CD14-positive monocyte (primary cell): ENCODE measurements at regions not wholly inside any gene's neighbourhood (a gene's known extent, or its start where the extent isn't known, plus 50 kb on each side); places are given as distances from the start of the nearest gene placed in this dataset.

Source experiments
- DNase-seq, 3 donors: peaks; one replicate each; pipeline ENCODE4 v3.0.0-alpha.2; 2011 to 2022
- H2AFZ ChIP-seq: 2 replicates; pipeline ENCODE4 v1.6.0; 2012; ENCODE audit warnings: mild to moderate bottlenecking, low read depth, low read length, inconsistent platforms; ENCODE audit not compliant: insufficient read depth, poor library complexity, severe bottlenecking
- H3K27ac ChIP-seq, 2 donors: 1 replicate in 1 of 2; 2 replicates in 1 of 2; pipeline ENCODE4 v1.5.1; 2012 to 2013; ENCODE audit warnings: low read length in 2 of 2, control low read depth in 1 of 2, inconsistent platforms in 1 of 2, low read depth in 1 of 2, mild to moderate bottlenecking in 1 of 2
- H3K27me3 ChIP-seq, 2 donors: one replicate each; pipeline versions ENCODE4 v1.6.0 to v1.6.1; 2011 to 2013; ENCODE audit warnings: low read length in 2 of 2; ENCODE audit not compliant: control insufficient read depth in 2 of 2, insufficient read depth in 2 of 2
- H3K36me3 ChIP-seq, 2 donors: replicated peaks in 1 of 2; 1 replicate in 1 of 2; 2 replicates in 1 of 2; pipeline versions ENCODE4 v1.5.1 to v1.6.1; 2012 to 2013; ENCODE audit warnings: low read length in 2 of 2, control low read depth in 1 of 2, inconsistent platforms in 1 of 2, mild to moderate bottlenecking in 1 of 2; ENCODE audit not compliant: insufficient read depth in 2 of 2, control insufficient read depth in 1 of 2
- H3K4me1 ChIP-seq, 2 donors: 1 replicate in 1 of 2; 2 replicates in 1 of 2; pipeline versions ENCODE4 v1.5.1 to v1.6.1; 2012 to 2013; ENCODE audit warnings: low read length in 2 of 2, control low read depth in 1 of 2, inconsistent platforms in 1 of 2, mild to moderate bottlenecking in 1 of 2, moderate library complexity in 1 of 2; ENCODE audit not compliant: insufficient read depth in 2 of 2, control insufficient read depth in 1 of 2
- H3K4me2 ChIP-seq: replicated peaks from 2 replicates; pipeline ENCODE3; 2012; ENCODE audit warnings: low read length, moderate library complexity, mild to moderate bottlenecking; ENCODE audit not compliant: poor library complexity, severe bottlenecking; ENCODE audit errors: extremely low read depth
- H3K4me3 ChIP-seq, 3 experiments: fragments of 200-600 bp in 1 of 3; sonication (generic) in 1 of 3; replicated peaks in 1 of 3; 1 replicate in 2 of 3; 2 replicates in 1 of 3; pipeline ENCODE4 v1.5.1; 2011 to 2013; ENCODE audit warnings: low read length in 3 of 3, mild to moderate bottlenecking in 3 of 3, control low read depth in 2 of 3, low read depth in 2 of 3, inconsistent platforms in 1 of 3, moderate library complexity in 1 of 3
- H3K79me2 ChIP-seq: 2 replicates; pipeline ENCODE4 v1.6.0; 2012; ENCODE audit warnings: mild to moderate bottlenecking, control low read depth, inconsistent platforms, low read length, moderate library complexity; ENCODE audit not compliant: insufficient read depth
- H3K9ac ChIP-seq: 2 replicates; pipeline ENCODE4 v1.6.0; 2017; ENCODE audit warnings: low read length, mild to moderate bottlenecking; ENCODE audit not compliant: insufficient read depth, poor library complexity, severe bottlenecking
- H3K9me3 ChIP-seq, 2 donors: replicated peaks in 1 of 2; 1 replicate in 1 of 2; 2 replicates in 1 of 2; pipeline versions ENCODE4 v1.5.1 to v1.6.1; 2012 to 2013; ENCODE audit warnings: low read length in 2 of 2, control low read depth in 1 of 2; ENCODE audit not compliant: control insufficient read depth in 1 of 2, insufficient read depth in 1 of 2
- H4K20me1 ChIP-seq: 2 replicates; pipeline ENCODE4 v1.6.0; 2012; ENCODE audit warnings: mild to moderate bottlenecking, low read length, control low read depth, moderate library complexity; ENCODE audit not compliant: insufficient read depth
- H3K27ac Mint-ChIP-seq, 7 donors: one replicate each; pipeline ENCODE4 v1.8.0; 2020; ENCODE audit warnings: mild to moderate bottlenecking in 7 of 7, mixed read lengths in 7 of 7, moderate library complexity in 6 of 7, inconsistent platforms in 2 of 7
- H3K27me3 Mint-ChIP-seq, 3 donors: one replicate each; pipeline ENCODE4 v1.8.0; 2021 to 2022; ENCODE audit warnings: low read depth in 3 of 3, mild to moderate bottlenecking in 3 of 3, mixed read lengths in 3 of 3, moderate library complexity in 3 of 3, inconsistent platforms in 1 of 3
- H3K36me3 Mint-ChIP-seq, 2 donors: one replicate each; pipeline ENCODE4 v1.8.0; 2020; ENCODE audit warnings: mixed read lengths in 2 of 2, inconsistent platforms in 1 of 2, mild to moderate bottlenecking in 1 of 2
- H3K4me1 Mint-ChIP-seq: one replicate; pipeline ENCODE4 v1.8.0; 2020; ENCODE audit warnings: mild to moderate bottlenecking, mixed read lengths
- H3K4me3 Mint-ChIP-seq, 2 donors: one replicate each; pipeline ENCODE4 v1.8.0; 2020; ENCODE audit warnings: mild to moderate bottlenecking in 2 of 2, mixed read lengths in 2 of 2, moderate library complexity in 1 of 2
- H3K9me3 Mint-ChIP-seq, 7 donors: one replicate each; pipeline ENCODE4 v1.8.0; 2020 to 2022; ENCODE audit warnings: mixed read lengths in 7 of 7, mild to moderate bottlenecking in 6 of 7, moderate library complexity in 6 of 7, inconsistent platforms in 2 of 7
- WGBS: methylation state at CpG from one replicate; pipeline ENCODE4 v1.1.5; 2013; ENCODE audit warnings: missing lambda C conversion rate; ENCODE audit not compliant: insufficient coverage; 5-methylcytosine and 5-hydroxymethylcytosine counted together
- intact Hi-C, 2 donors: fragments of 100-400 bp; cut with micrococcal nuclease; formaldehyde crosslinking; loops; one replicate each; pipeline versions ENCODE4 v1.15.0 to v1.15.1; 2023
- TF ChIP-seq, protein P1 (sequence below): fragments of 200-600 bp; IDR thresholded peaks from one replicate; pipeline ENCODE4 v1.8.0; 2022; ENCODE audit warnings: antibody characterized with exemption, mild to moderate bottlenecking

DNA sequence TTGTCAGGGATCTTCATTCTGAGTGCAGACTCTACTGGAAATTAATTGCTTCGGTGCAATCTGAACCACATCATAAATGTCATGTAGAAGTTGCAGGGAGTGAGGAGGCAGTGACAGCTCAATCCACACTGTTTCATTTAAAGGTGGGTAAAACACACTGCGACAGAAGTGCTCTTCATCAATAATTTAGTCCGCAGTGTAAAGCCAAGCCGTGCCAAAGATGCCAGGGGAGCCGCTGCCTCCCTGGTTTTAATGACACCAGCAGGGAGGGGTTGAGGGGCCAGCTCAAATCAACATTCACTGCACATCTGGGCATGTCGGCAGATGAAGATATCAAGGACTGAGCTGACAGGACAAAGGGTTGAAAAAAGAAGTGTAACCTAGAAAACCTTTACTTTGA, 305.7 kb upstream of the VRK2 start:
- intact Hi-C loops: no loop called here

DNA sequence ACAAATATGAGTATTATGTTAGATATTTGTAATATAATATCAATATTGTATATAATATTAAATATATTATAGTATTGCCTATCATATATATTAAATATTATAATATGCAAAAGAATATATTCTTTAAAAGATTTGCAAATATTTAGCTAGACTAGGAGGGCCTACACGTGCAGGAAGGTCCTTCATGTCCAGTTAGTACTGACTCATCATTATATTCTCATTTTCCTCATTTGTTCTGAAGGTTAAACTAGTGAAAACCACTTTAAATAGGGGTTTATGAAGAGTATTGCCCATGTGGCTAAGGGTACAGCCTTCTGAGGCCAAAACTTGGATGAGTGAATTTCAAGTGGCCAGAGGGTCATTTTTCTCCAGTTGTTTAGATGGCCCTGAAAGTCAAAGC, 293.0 kb upstream of the VRK2 start:
- H3K27ac Mint-ChIP-seq: peak overlapping the region in 1 of 7 donors; percentile 31
- H3K4me1 Mint-ChIP-seq: no peaks in the 10 kb centered on the region
- no peak overlapping the region for H3K4me2 ChIP-seq
- no peak overlapping the region for H3K4me3 Mint-ChIP-seq
- no peaks in the 10 kb centered on the region for H3K36me3 ChIP-seq
- no peak overlapping the region for H3K4me3 ChIP-seq
- H3K27me3 ChIP-seq: no peaks in the 10 kb centered on the region
- WGBS: no CpG with 5 or more reads among the region's 1 CpG
- DNase-seq: no peak
- no peak overlapping the region for H3K27ac ChIP-seq
- H3K36me3 Mint-ChIP-seq: no peaks in the 10 kb centered on the region
- no peaks in the 10 kb centered on the region for H3K9me3 ChIP-seq
- no peak overlapping the region for H3K9ac ChIP-seq
- H4K20me1 ChIP-seq: no peaks in the 10 kb centered on the region
- TF ChIP-seq, protein P1, sequence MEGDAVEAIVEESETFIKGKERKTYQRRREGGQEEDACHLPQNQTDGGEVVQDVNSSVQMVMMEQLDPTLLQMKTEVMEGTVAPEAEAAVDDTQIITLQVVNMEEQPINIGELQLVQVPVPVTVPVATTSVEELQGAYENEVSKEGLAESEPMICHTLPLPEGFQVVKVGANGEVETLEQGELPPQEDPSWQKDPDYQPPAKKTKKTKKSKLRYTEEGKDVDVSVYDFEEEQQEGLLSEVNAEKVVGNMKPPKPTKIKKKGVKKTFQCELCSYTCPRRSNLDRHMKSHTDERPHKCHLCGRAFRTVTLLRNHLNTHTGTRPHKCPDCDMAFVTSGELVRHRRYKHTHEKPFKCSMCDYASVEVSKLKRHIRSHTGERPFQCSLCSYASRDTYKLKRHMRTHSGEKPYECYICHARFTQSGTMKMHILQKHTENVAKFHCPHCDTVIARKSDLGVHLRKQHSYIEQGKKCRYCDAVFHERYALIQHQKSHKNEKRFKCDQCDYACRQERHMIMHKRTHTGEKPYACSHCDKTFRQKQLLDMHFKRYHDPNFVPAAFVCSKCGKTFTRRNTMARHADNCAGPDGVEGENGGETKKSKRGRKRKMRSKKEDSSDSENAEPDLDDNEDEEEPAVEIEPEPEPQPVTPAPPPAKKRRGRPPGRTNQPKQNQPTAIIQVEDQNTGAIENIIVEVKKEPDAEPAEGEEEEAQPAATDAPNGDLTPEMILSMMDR: no peak
- H3K79me2 ChIP-seq: no peaks in the 10 kb centered on the region
- H2AFZ ChIP-seq: no peak overlapping the region
- no peaks in the 10 kb centered on the region for H3K9me3 Mint-ChIP-seq
- no peaks in the 10 kb centered on the region for H3K4me1 ChIP-seq
- intact Hi-C loops: no loop called here
- H3K27me3 Mint-ChIP-seq: peaks cover 0 to under 1% (median 0%) of the 10 kb centered on the region in 3 donors

More for the DNA sequence above, 305.7 kb upstream of the VRK2 start:
- H3K4me3 ChIP-seq: no peak overlapping the region
- H3K9me3 ChIP-seq: no peaks in the 10 kb centered on the region
- no peaks in the 10 kb centered on the region for H3K4me1 ChIP-seq
- Mint-ChIP-seq H3K36me3 (no peaks in the 10 kb centered on the region), H3K4me1 (no peaks in the 10 kb centered on the region), H3K9me3 (peaks cover 0 to 3% (median 0%) of the 10 kb centered on the region in 7 donors), H3K4me3 (no peak overlapping the region), H3K27ac (no peak overlapping the region), H3K27me3 (no peaks in the 10 kb centered on the region)
- no peaks in the 10 kb centered on the region for H4K20me1 ChIP-seq
- no peak overlapping the region for H2AFZ ChIP-seq
- no peak overlapping the region for H3K4me2 ChIP-seq
- no peaks in the 10 kb centered on the region for H3K27me3 ChIP-seq
- no peak overlapping the region for H3K9ac ChIP-seq
- no peaks in the 10 kb centered on the region for H3K79me2 ChIP-seq
- no peak overlapping the region for H3K27ac ChIP-seq
- TF ChIP-seq, protein P1: no peak
- H3K36me3 ChIP-seq: no peaks in the 10 kb centered on the region
- DNase-seq: no peak
- 86% methylated on average over 1 of the region's 6 CpGs for WGBS
